ENCODE measurements at regions not wholly inside any gene's neighbourhood (a gene's known extent, or its start where the extent isn't known, plus 50 kb on each side); places are given as distances from the start of the nearest gene placed in this dataset.

- H3K9me3 Mint-ChIP-seq = no peaks in the 10 kb centered on the region
- H3K36me3 Mint-ChIP-seq (ENCODE audit: low read depth) = no peaks in the 10 kb centered on the region; the same call in 1 of the 2 replicates
- DNase-seq = no peak
- no peak overlapping the region for H3K27ac Mint-ChIP-seq
- TF ChIP-seq, protein P1, sequence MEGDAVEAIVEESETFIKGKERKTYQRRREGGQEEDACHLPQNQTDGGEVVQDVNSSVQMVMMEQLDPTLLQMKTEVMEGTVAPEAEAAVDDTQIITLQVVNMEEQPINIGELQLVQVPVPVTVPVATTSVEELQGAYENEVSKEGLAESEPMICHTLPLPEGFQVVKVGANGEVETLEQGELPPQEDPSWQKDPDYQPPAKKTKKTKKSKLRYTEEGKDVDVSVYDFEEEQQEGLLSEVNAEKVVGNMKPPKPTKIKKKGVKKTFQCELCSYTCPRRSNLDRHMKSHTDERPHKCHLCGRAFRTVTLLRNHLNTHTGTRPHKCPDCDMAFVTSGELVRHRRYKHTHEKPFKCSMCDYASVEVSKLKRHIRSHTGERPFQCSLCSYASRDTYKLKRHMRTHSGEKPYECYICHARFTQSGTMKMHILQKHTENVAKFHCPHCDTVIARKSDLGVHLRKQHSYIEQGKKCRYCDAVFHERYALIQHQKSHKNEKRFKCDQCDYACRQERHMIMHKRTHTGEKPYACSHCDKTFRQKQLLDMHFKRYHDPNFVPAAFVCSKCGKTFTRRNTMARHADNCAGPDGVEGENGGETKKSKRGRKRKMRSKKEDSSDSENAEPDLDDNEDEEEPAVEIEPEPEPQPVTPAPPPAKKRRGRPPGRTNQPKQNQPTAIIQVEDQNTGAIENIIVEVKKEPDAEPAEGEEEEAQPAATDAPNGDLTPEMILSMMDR (IDR thresholded peaks at IDR 0.05) = no peak
- peaks cover 56% of the 10 kb centered on the region for H3K4me1 Mint-ChIP-seq (ENCODE audit: low read depth)
- no peak overlapping the region for H3K4me3 Mint-ChIP-seq
- no peaks in the 10 kb centered on the region for H3K27me3 Mint-ChIP-seq (ENCODE audit: insufficient read depth)
Observed at GRCh38 chr7:46206476-46207060, 285.5 kb upstream of the IGFBP3 start.

- Mint-ChIP-seq H3K4me1 (ENCODE audit: low read depth) (peaks cover 50% of the 10 kb centered on the region), H3K36me3 (ENCODE audit: low read depth) (no peaks in the 10 kb centered on the region; the same call in 1 of the 2 replicates), H3K27me3 (ENCODE audit: insufficient read depth) (no peaks in the 10 kb centered on the region), H3K9me3 (no peaks in the 10 kb centered on the region), H3K27ac (no peak overlapping the region), H3K4me3 (no peak overlapping the region)
- TF ChIP-seq, protein P1 (IDR thresholded peaks at IDR 0.05) = no peak
- DNase-seq = no peak
Observed at GRCh38 chr7:46205478-46205877, 284.4 kb upstream of the IGFBP3 start.

- Mint-ChIP-seq H3K4me1 (ENCODE audit: low read depth) (peaks cover 34% of the 10 kb centered on the region), H3K36me3 (ENCODE audit: low read depth) (no peaks in the 10 kb centered on the region; the same call in 1 of the 2 replicates), H3K27me3 (ENCODE audit: insufficient read depth) (no peaks in the 10 kb centered on the region), H3K27ac (no peak overlapping the region), H3K9me3 (no peaks in the 10 kb centered on the region), H3K4me3 (no peak overlapping the region)
- no peak for DNase-seq
- TF ChIP-seq, protein P1 (IDR thresholded peaks at IDR 0.05) = no peak
Observed at GRCh38 chr7:46203926-46204325, 282.9 kb upstream of the IGFBP3 start.

- no peaks in the 10 kb centered on the region for H3K27me3 Mint-ChIP-seq (ENCODE audit: insufficient read depth)
- H3K4me3 Mint-ChIP-seq = no peak overlapping the region
- H3K27ac Mint-ChIP-seq = no peak overlapping the region
- no peaks in the 10 kb centered on the region for H3K9me3 Mint-ChIP-seq
- no peaks in the 10 kb centered on the region; the same call in 1 of the 2 replicates for H3K36me3 Mint-ChIP-seq (ENCODE audit: low read depth)
- peak; percentile 49 for DNase-seq
- TF ChIP-seq, protein P1 (IDR thresholded peaks at IDR 0.05) = no peak
- H3K4me1 Mint-ChIP-seq (ENCODE audit: low read depth) = peaks cover 37% of the 10 kb centered on the region
Observed at GRCh38 chr7:46202379-46202778, 281.3 kb upstream of the IGFBP3 start.

DNA sequence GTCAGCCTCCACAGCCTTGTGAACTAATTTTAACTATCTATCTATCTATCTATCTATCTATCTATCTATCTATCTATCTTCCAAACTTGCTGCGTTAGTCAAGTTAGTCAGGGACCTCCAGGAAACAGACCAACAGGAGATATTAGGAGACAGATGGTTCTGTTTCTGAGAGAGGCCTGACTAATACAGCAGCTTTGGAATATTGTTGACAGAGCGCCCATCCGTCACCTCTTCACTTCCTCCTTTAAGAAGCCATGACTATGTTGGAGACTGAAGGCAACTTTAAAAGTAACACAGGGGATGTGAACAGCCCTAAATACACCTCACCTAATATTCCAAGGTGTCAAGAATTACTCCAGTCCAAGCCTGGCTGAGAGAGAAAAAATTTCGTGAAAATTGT, 280.9 kb upstream of the IGFBP3 start:
- no peak for DNase-seq
- Mint-ChIP-seq H3K4me1 (ENCODE audit: low read depth) (peaks cover 38% of the 10 kb centered on the region), H3K4me3 (no peak overlapping the region), H3K36me3 (ENCODE audit: low read depth) (no peaks in the 10 kb centered on the region; the same call in 1 of the 2 replicates), H3K27ac (no peak overlapping the region), H3K9me3 (no peaks in the 10 kb centered on the region), H3K27me3 (ENCODE audit: insufficient read depth) (no peaks in the 10 kb centered on the region)
- TF ChIP-seq, protein P1 (IDR thresholded peaks at IDR 0.05) = no peak
